ENCODE measurements at regions not wholly inside any gene's neighbourhood (a gene's known extent, or its start where the extent isn't known, plus 50 kb on each side); places are given as distances from the start of the nearest gene placed in this dataset.

GRCh38 chr16:35249051-35249450, 1789.6 kb downstream of the TP53TG3F start:
- no peak for DNase-seq (ENCODE audit: low spot score)
- TF ChIP-seq, protein P1, sequence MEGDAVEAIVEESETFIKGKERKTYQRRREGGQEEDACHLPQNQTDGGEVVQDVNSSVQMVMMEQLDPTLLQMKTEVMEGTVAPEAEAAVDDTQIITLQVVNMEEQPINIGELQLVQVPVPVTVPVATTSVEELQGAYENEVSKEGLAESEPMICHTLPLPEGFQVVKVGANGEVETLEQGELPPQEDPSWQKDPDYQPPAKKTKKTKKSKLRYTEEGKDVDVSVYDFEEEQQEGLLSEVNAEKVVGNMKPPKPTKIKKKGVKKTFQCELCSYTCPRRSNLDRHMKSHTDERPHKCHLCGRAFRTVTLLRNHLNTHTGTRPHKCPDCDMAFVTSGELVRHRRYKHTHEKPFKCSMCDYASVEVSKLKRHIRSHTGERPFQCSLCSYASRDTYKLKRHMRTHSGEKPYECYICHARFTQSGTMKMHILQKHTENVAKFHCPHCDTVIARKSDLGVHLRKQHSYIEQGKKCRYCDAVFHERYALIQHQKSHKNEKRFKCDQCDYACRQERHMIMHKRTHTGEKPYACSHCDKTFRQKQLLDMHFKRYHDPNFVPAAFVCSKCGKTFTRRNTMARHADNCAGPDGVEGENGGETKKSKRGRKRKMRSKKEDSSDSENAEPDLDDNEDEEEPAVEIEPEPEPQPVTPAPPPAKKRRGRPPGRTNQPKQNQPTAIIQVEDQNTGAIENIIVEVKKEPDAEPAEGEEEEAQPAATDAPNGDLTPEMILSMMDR (IDR thresholded peaks at IDR 0.05; ENCODE audit: extremely low read depth, missing control alignments): no peak

DNA sequence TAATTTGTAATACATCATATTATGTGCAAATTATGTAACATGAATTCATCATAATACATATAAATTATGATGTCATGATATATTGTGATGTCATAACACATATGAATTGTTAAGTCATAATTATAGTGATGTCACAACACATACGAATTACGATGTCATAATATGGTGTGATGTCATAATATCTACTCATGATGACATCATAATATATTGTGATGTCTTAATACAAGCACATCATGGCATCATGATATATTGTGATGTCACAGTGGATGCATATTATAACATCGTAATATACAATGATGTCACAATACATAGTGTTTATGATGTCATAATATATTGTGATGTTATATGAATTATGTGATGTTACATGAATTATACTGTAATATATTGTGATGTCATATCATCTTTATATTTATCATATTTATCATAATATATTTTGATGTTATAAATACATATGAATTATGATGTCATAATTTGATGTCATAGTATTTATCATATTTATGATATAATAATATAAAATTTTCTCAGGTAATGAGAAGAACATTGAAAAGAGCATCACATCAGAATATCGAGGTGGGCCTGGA, 1793.0 kb downstream of the TP53TG3F start:
- no peak for DNase-seq (ENCODE audit: low spot score)
- TF ChIP-seq, protein P1 (IDR thresholded peaks at IDR 0.05; ENCODE audit: extremely low read depth, missing control alignments): no peak

DNA sequence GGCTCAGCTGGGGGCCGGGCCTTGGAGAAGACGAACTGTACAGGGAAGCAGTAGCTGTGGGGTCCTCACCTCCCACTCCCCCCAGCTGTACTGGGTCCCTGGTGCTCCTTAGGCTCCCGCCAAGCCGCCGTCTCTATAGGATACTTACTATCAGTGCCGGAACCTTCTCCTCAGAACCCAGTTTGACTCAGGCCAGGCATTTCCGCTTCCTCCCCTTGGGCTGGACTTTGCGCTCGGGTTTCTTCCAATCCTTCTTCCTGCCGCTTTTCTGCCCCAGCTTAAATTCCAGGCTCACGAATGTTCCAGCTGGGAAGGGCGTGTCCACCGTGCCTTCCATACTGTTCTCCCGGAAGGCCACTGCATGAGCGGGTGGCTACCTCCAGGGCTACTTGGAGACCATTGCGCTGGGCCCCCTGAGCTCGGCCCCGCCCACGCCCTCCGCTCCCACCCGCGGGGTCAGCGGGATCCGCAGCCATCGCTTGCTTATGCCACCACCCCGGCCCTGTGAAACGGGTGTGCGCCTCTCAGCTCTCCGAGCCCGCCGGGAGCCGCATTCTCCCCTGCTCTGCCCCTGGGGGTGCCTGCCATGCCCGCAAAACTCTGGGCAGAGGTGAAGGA, 1795.9 kb downstream of the TP53TG3F start:
- DNase-seq (ENCODE audit: low spot score): no peak
- TF ChIP-seq, protein P1 (IDR thresholded peaks at IDR 0.05; ENCODE audit: extremely low read depth, missing control alignments): no peak

GRCh38 chr16:35255816-35256215, 1796.4 kb downstream of the TP53TG3F start:
- no peak for DNase-seq (ENCODE audit: low spot score)
- TF ChIP-seq, protein P1 (IDR thresholded peaks at IDR 0.05; ENCODE audit: extremely low read depth, missing control alignments): no peak

DNA sequence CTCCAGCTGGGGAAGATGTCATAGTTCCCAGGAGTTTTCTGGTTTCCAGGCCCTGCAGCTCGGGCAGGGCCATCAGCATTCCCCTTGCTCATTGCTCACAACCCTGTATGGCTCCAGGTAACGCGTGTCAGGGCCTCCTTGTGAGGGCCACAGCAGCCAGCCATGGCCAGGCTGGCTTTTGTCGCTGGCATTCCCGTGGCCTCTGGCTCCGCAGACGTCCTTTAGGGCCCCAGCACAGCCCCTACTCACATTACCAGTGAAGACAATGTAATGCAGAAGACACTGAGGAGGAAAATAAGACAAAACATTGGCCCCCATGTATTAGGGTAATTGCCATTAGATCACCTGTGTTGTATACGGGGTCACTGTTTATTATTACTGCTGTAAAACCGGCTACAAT, 1799.0 kb downstream of the TP53TG3F start:
- TF ChIP-seq, protein P1 (IDR thresholded peaks at IDR 0.05; ENCODE audit: extremely low read depth, missing control alignments): no peak
- no peak for DNase-seq (ENCODE audit: low spot score)

GRCh38 chr16:35295856-35296255, 1836.4 kb downstream of the TP53TG3F start:
- no peak for DNase-seq (ENCODE audit: low spot score)
- TF ChIP-seq, protein P1 (IDR thresholded peaks at IDR 0.05; ENCODE audit: extremely low read depth, missing control alignments): no peak

- TF ChIP-seq, protein P1 (IDR thresholded peaks at IDR 0.05; ENCODE audit: extremely low read depth, missing control alignments): no peak
- DNase-seq (ENCODE audit: low spot score): no peak
Observed at GRCh38 chr16:35296962-35297653, 1837.7 kb downstream of the TP53TG3F start.
